Panc1 (cell line): ENCODE measurements at regions not wholly inside any gene's neighbourhood (a gene's known extent, or its start where the extent isn't known, plus 50 kb on each side); places are given as distances from the start of the nearest gene placed in this dataset.
A peak's percentile ranks its signal among the peaks of the same experiment; 100 is the strongest.

Experiments
- ATAC-seq: fragments of 200-7000 bp; cut with Tn5 transposase; 2 replicates; pipeline ENCODE4 v1.9.1; 2020; ENCODE audit warnings: mild to moderate bottlenecking, moderate library complexity
- BruUV-seq: library from RNA; stranded (reverse); fragments of 400-500 nt; replicated peaks from 2 replicates; lab custom pipeline; 2021; lab: Mats Ljungman, UMichigan
- CTCF ChIA-PET: fragments of 300-600 bp; sonication (Branson Sonifier 250); formaldehyde crosslinking; loops from one replicate; lab custom pipeline; 2022; ENCODE audit warnings: antibody characterized with exemption; lab: Charles Lee
- POLR2A ChIA-PET: fragments of 300-600 bp; sonication (Branson Sonifier 250); formaldehyde crosslinking; loops from one replicate; lab custom pipeline; 2022; ENCODE audit warnings: antibody characterized with exemption; lab: Charles Lee
- DNase-seq: peaks from one replicate; pipeline ENCODE4 v3.0.0-alpha.2; 2010; ENCODE audit warnings: low read depth, low spot score
- H3K27ac ChIP-seq: 2 replicates; pipeline ENCODE4 v1.5.1; 2011; ENCODE audit warnings: mild to moderate bottlenecking, low read length, inconsistent platforms
- H3K27me3 ChIP-seq: fragments of 200-500 bp; sonication (Bioruptor generic); 2 replicates; pipeline ENCODE4 v1.6.0; 2014; ENCODE audit warnings: low read length, inconsistent platforms; ENCODE audit not compliant: control insufficient read depth, insufficient read depth
- H3K36me3 ChIP-seq: fragments of 200-500 bp; sonication (Bioruptor generic); 2 replicates; pipeline ENCODE4 v1.5.1; 2014; ENCODE audit warnings: inconsistent platforms, mild to moderate bottlenecking, low read length, moderate library complexity; ENCODE audit not compliant: control insufficient read depth, insufficient read depth
- H3K4me1 ChIP-seq: 2 replicates; pipeline ENCODE4 v1.5.1; 2011; ENCODE audit warnings: inconsistent platforms, mild to moderate bottlenecking, low read length, moderate library complexity; ENCODE audit not compliant: control insufficient read depth, insufficient read depth
- H3K4me3 ChIP-seq, 2 experiments: 2 replicates each; pipeline ENCODE4 v1.5.1; 2011 to 2012; ENCODE audit warnings: low read depth in 2 of 2, low read length in 2 of 2, mild to moderate bottlenecking in 2 of 2, inconsistent platforms in 1 of 2, moderate library complexity in 1 of 2
- H3K9me3 ChIP-seq: fragments of 200-500 bp; sonication (Bioruptor generic); 2 replicates; pipeline ENCODE4 v1.5.1; 2014; ENCODE audit warnings: low read depth, mild to moderate bottlenecking, inconsistent platforms, low read length, moderate library complexity; ENCODE audit not compliant: control insufficient read depth, insufficient read depth
- POLR2AphosphoS5 ChIP-seq: IDR thresholded peaks from 2 replicates; pipeline ENCODE4 v1.6.1; 2012; ENCODE audit warnings: mild to moderate bottlenecking, low read depth, low read length, moderate library complexity
- REST ChIP-seq, 2 experiments: IDR thresholded peaks; 2 replicates each; pipeline ENCODE4 v1.6.1; 2011 to 2012; ENCODE audit warnings: low read depth in 2 of 2, control low read depth in 1 of 2, low read length in 1 of 2, mild to moderate bottlenecking in 1 of 2, moderate library complexity in 1 of 2; ENCODE audit not compliant: insufficient read depth in 1 of 2
- SIN3A ChIP-seq: IDR thresholded peaks from 2 replicates; pipeline ENCODE4 v1.6.1; 2012; ENCODE audit warnings: low read depth, mild to moderate bottlenecking, low read length, moderate library complexity, borderline replicate concordance; ENCODE audit not compliant: insufficient read depth
- TCF7L2 ChIP-seq: IDR thresholded peaks from 2 replicates; pipeline ENCODE4 v1.6.1; 2011; ENCODE audit warnings: mild to moderate bottlenecking, low read depth, low read length, inconsistent platforms
- in situ Hi-C: cut with HindIII; loops from 2 replicates; pipeline ENCODE4 v1.10.0; 2016; ENCODE audit warnings: low sequenced_read_pairs, low pct_unique_long_range_greater_than_20kb
- intact Hi-C: fragments of 100-400 bp; cut with micrococcal nuclease; formaldehyde crosslinking; loops from one replicate; pipeline ENCODE4 v1.10.0; 2022; ENCODE audit not compliant: unreplicated experiment
- TF ChIP-seq, protein P1 (sequence below): fragments of 450-650 bp; IDR thresholded peaks from 2 replicates; pipeline ENCODE4 v1.5.1; 2017; ENCODE audit warnings: mild to moderate bottlenecking

GRCh38 chr18:78830161-78830560 lies 149.5 kb upstream of the SALL3 start:
- POLR2A ChIA-PET = interaction anchor here (0.5 kb wide), 1 partner anchor 1766 kb away, joined by 12 read pairs; no protein-coding TSS in a partner anchor
- TF ChIP-seq SIN3A = no peak
- TF ChIP-seq POLR2AphosphoS5 = no peak
- TF ChIP-seq, protein P1, sequence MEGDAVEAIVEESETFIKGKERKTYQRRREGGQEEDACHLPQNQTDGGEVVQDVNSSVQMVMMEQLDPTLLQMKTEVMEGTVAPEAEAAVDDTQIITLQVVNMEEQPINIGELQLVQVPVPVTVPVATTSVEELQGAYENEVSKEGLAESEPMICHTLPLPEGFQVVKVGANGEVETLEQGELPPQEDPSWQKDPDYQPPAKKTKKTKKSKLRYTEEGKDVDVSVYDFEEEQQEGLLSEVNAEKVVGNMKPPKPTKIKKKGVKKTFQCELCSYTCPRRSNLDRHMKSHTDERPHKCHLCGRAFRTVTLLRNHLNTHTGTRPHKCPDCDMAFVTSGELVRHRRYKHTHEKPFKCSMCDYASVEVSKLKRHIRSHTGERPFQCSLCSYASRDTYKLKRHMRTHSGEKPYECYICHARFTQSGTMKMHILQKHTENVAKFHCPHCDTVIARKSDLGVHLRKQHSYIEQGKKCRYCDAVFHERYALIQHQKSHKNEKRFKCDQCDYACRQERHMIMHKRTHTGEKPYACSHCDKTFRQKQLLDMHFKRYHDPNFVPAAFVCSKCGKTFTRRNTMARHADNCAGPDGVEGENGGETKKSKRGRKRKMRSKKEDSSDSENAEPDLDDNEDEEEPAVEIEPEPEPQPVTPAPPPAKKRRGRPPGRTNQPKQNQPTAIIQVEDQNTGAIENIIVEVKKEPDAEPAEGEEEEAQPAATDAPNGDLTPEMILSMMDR = no peak
- TF ChIP-seq TCF7L2 = no peak
- TF ChIP-seq REST (IDR thresholded peaks at IDR 0.05; ENCODE audit: insufficient read depth in 1 of 2, low read depth in 2 of 2, low read length in 1 of 2) = no peak
- Histone ChIP-seq H3K27me3 (peaks cover 28% of the 10 kb centered on the region), H3K9me3 (no peaks in the 10 kb centered on the region), H3K4me1 (no peaks in the 10 kb centered on the region; the same call in 1 of the 2 replicates), H3K27ac (no peak overlapping the region), H3K36me3 (no peaks in the 10 kb centered on the region), H3K4me3 (no peak overlapping the region)
- DNase-seq (no peak), ATAC-seq (no peak)
- no TSS peak for BruUV-seq
- in situ Hi-C loops = no loop called here
- intact Hi-C loops = no loop called here
- CTCF ChIA-PET = no interaction called here

DNA sequence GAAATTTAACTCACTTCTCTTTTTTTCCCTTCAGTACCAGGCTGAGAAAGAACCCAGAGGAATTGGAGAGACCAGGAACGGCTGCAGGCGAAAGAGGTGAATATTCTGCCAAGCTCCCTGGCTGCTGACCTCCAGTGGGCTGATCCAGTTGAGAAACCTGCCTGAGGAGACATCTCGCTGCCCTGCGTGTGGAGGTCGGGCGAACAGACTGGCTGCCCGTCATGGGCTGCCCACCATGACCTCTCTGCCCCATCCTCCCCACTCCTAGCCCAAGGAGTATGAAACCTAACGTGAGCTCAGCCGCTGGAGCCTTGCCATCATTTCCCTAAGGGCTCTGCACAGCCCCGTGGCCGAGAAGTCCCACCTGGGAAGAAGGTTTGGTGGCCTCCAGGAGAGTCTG lies 148.8 kb upstream of the SALL3 start:
- BruUV-seq = no TSS peak
- Histone ChIP-seq H3K9me3 (no peaks in the 10 kb centered on the region), H3K36me3 (no peaks in the 10 kb centered on the region), H3K27me3 (peaks cover 25% of the 10 kb centered on the region), H3K4me1 (no peaks in the 10 kb centered on the region), H3K27ac (no peak overlapping the region), H3K4me3 (no peak overlapping the region)
- intact Hi-C loops = no loop called here
- no peak for TF ChIP-seq POLR2AphosphoS5
- no peak for TF ChIP-seq TCF7L2
- TF ChIP-seq, protein P1 = no peak
- no peak for TF ChIP-seq SIN3A
- no peak for TF ChIP-seq REST (IDR thresholded peaks at IDR 0.05; ENCODE audit: insufficient read depth in 1 of 2, low read depth in 2 of 2, low read length in 1 of 2)
- in situ Hi-C loops = no loop called here
- peak; percentile 57; the same call in 1 of the 2 replicates for ATAC-seq
- ChIA-PET POLR2A (no interaction called here), CTCF (no interaction called here)
- no peak for DNase-seq
